GM23338 (cell line): ENCODE measurements at regions not wholly inside any gene's neighbourhood (a gene's known extent, or its start where the extent isn't known, plus 50 kb on each side); places are given as distances from the start of the nearest gene placed in this dataset.

Experiments used
- ATAC-seq: fragments of 200-7000 bp; cut with Tn5 transposase; 3 replicates; pipeline ENCODE4 v1.9.1; 2020
- DNase-seq: peaks from one replicate; pipeline ENCODE4 v3.0.0-alpha.2; 2015; ENCODE audit warnings: low spot score
- H2AFZ ChIP-seq: fragments of 200-600 bp; sonication (generic); 2 replicates; pipeline ENCODE4 v1.8.0; 2016; ENCODE audit warnings: antibody characterized with exemption, mild to moderate bottlenecking, moderate library complexity
- H3F3A ChIP-seq: fragments of 200-600 bp; sonication (generic); replicated peaks from 2 replicates; pipeline ENCODE4 v1.8.0; 2017; ENCODE audit warnings: antibody characterized with exemption, mixed run types, low read depth
- H3K27ac ChIP-seq: fragments of 200-600 bp; sonication (generic); 2 replicates; pipeline ENCODE4 v1.6.1; 2016; ENCODE audit warnings: low read depth
- H3K27me3 ChIP-seq: fragments of 200-600 bp; sonication (generic); 2 replicates; pipeline ENCODE4 v1.8.0; 2016; ENCODE audit warnings: mild to moderate bottlenecking, mixed run types, moderate library complexity; ENCODE audit not compliant: insufficient read depth
- H3K36me3 ChIP-seq: fragments of 200-600 bp; sonication (generic); 2 replicates; pipeline ENCODE4 v1.8.0; 2016; ENCODE audit warnings: mild to moderate bottlenecking; ENCODE audit not compliant: insufficient read depth
- H3K4me1 ChIP-seq: fragments of 200-600 bp; sonication (generic); 2 replicates; pipeline ENCODE4 v1.8.0; 2016; ENCODE audit warnings: mild to moderate bottlenecking, moderate library complexity; ENCODE audit not compliant: insufficient read depth
- H3K4me2 ChIP-seq: fragments of 200-600 bp; sonication (generic); 2 replicates; pipeline ENCODE4 v1.7.1; 2017; ENCODE audit warnings: mixed run types
- H3K4me3 ChIP-seq: fragments of 200-600 bp; sonication (generic); 2 replicates; pipeline ENCODE4 v1.6.1; 2016; ENCODE audit warnings: mixed run types
- H3K79me2 ChIP-seq: fragments of 200-600 bp; sonication (generic); replicated peaks from 2 replicates; pipeline ENCODE4 v1.8.0; 2017; ENCODE audit warnings: mild to moderate bottlenecking; ENCODE audit not compliant: insufficient read depth
- H3K9me2 ChIP-seq: fragments of 200-600 bp; sonication (generic); 2 replicates; pipeline ENCODE4 v1.8.0; 2017; ENCODE audit not compliant: insufficient read depth
- H4K20me1 ChIP-seq: fragments of 200-600 bp; sonication (generic); replicated peaks from 2 replicates; pipeline ENCODE4 v1.8.0; 2017; ENCODE audit warnings: mild to moderate bottlenecking; ENCODE audit not compliant: insufficient read depth
- H3K27ac Mint-ChIP-seq: 2 replicates; pipeline ENCODE4 v1.8.0; 2020; ENCODE audit warnings: inconsistent platforms, mild to moderate bottlenecking, moderate library complexity, mixed read lengths
- H3K27me3 Mint-ChIP-seq: 3 replicates; pipeline ENCODE4 v1.8.0; 2022; ENCODE audit warnings: low read depth, mild to moderate bottlenecking, moderate library complexity, mixed read lengths, inconsistent platforms; ENCODE audit not compliant: insufficient read depth, poor library complexity
- H3K36me3 Mint-ChIP-seq: 3 replicates; pipeline ENCODE4 v1.8.0; 2021; ENCODE audit warnings: low read depth, mild to moderate bottlenecking, inconsistent platforms, moderate library complexity, mixed read lengths
- H3K4me1 Mint-ChIP-seq: 3 replicates; pipeline ENCODE4 v1.8.0; 2020; ENCODE audit warnings: mild to moderate bottlenecking, inconsistent platforms, mixed read lengths
- H3K4me3 Mint-ChIP-seq: 3 replicates; pipeline ENCODE4 v1.8.0; 2021; ENCODE audit warnings: moderate library complexity, mild to moderate bottlenecking, inconsistent platforms, mixed read lengths
- H3K9me3 Mint-ChIP-seq: 3 replicates; pipeline ENCODE4 v1.8.0; 2020; ENCODE audit warnings: moderate library complexity, mild to moderate bottlenecking, inconsistent platforms, mixed read lengths
- EZH2 ChIP-seq: fragments of 200-600 bp; sonication (generic); IDR thresholded peaks from one replicate; pipeline ENCODE4 v1.8.0; 2017; ENCODE audit warnings: antibody characterized with exemption, mild to moderate bottlenecking, low read depth; ENCODE audit not compliant: unreplicated experiment
- EZH2phosphoT487 ChIP-seq: fragments of 200-600 bp; sonication (generic); IDR thresholded peaks from one replicate; pipeline ENCODE4 v1.8.1; 2018; ENCODE audit warnings: antibody characterized with exemption; ENCODE audit not compliant: unreplicated experiment
- JUNB ChIP-seq: IDR thresholded peaks from one replicate; pipeline ENCODE4 v1.6.1; 2016; ENCODE audit warnings: antibody characterized with exemption; ENCODE audit not compliant: unreplicated experiment
- NANOG ChIP-seq: IDR thresholded peaks from 2 replicates; pipeline ENCODE4 v1.6.1; 2016; ENCODE audit warnings: antibody characterized with exemption, borderline replicate concordance
- POLR2AphosphoS5 ChIP-seq: IDR thresholded peaks from 2 replicates; pipeline ENCODE4 v1.6.1; 2016; ENCODE audit warnings: antibody characterized with exemption, low read depth
- ZNF114 ChIP-seq: fragments of 250-450 bp; sonication (Bioruptor Pico); IDR thresholded peaks from 2 replicates; pipeline ENCODE4 v1.5.0; 2020; ENCODE audit warnings: mild to moderate bottlenecking, moderate library complexity
- ZNF331 ChIP-seq: fragments of 250-450 bp; sonication (Bioruptor Pico); IDR thresholded peaks from 2 replicates; pipeline ENCODE4 v1.5.0; 2020; ENCODE audit warnings: low read depth, mild to moderate bottlenecking, moderate library complexity
- TF ChIP-seq, protein P1 (sequence below), 2 experiments: fragments of 200-600 bp in 1 of 2; sonication (generic) in 1 of 2; conservative IDR thresholded peaks; 2 replicates each; pipeline versions ENCODE4 v1.5.1 to v1.6.1; 2016 to 2017; ENCODE audit warnings: antibody characterized with exemption in 2 of 2, low read depth in 2 of 2, mild to moderate bottlenecking in 2 of 2, moderate library complexity in 1 of 2
- TF ChIP-seq, protein P2 (sequence below): fragments of 250-450 bp; sonication (Bioruptor Pico); IDR thresholded peaks from 2 replicates; pipeline ENCODE4 v1.5.0; 2020; ENCODE audit warnings: mild to moderate bottlenecking, moderate library complexity

DNA sequence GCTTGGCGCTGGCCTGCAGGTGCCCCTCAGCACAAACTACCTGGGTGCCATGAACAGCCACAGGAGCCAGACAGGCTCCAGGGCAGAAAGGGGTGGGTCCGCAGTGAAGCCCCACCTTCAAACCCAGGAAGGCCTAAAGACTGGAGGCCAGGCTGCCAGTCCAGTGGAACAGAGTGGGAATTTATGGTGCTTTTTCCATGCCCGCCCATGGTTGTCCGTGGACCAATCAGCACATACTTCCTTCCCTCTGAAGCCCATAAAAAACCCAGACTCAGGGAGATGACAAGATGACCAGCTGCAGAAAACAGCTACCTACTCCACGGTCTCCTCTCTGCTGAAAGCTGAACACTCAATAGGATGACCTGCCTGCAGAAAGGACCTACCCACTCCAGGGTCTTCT, 275.4 kb upstream of the ADRA1B start (continued):
- TF ChIP-seq, protein P1, sequence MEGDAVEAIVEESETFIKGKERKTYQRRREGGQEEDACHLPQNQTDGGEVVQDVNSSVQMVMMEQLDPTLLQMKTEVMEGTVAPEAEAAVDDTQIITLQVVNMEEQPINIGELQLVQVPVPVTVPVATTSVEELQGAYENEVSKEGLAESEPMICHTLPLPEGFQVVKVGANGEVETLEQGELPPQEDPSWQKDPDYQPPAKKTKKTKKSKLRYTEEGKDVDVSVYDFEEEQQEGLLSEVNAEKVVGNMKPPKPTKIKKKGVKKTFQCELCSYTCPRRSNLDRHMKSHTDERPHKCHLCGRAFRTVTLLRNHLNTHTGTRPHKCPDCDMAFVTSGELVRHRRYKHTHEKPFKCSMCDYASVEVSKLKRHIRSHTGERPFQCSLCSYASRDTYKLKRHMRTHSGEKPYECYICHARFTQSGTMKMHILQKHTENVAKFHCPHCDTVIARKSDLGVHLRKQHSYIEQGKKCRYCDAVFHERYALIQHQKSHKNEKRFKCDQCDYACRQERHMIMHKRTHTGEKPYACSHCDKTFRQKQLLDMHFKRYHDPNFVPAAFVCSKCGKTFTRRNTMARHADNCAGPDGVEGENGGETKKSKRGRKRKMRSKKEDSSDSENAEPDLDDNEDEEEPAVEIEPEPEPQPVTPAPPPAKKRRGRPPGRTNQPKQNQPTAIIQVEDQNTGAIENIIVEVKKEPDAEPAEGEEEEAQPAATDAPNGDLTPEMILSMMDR (conservative IDR thresholded peaks at IDR 0.05; ENCODE audit: low read depth in 2 of 2) = no peak
- no peak for TF ChIP-seq EZH2phosphoT487
- TF ChIP-seq POLR2AphosphoS5 = no peak
- TF ChIP-seq NANOG = no peak
- no peak for TF ChIP-seq ZNF331 (CRISPR knock-in tag)
- TF ChIP-seq, protein P2, sequence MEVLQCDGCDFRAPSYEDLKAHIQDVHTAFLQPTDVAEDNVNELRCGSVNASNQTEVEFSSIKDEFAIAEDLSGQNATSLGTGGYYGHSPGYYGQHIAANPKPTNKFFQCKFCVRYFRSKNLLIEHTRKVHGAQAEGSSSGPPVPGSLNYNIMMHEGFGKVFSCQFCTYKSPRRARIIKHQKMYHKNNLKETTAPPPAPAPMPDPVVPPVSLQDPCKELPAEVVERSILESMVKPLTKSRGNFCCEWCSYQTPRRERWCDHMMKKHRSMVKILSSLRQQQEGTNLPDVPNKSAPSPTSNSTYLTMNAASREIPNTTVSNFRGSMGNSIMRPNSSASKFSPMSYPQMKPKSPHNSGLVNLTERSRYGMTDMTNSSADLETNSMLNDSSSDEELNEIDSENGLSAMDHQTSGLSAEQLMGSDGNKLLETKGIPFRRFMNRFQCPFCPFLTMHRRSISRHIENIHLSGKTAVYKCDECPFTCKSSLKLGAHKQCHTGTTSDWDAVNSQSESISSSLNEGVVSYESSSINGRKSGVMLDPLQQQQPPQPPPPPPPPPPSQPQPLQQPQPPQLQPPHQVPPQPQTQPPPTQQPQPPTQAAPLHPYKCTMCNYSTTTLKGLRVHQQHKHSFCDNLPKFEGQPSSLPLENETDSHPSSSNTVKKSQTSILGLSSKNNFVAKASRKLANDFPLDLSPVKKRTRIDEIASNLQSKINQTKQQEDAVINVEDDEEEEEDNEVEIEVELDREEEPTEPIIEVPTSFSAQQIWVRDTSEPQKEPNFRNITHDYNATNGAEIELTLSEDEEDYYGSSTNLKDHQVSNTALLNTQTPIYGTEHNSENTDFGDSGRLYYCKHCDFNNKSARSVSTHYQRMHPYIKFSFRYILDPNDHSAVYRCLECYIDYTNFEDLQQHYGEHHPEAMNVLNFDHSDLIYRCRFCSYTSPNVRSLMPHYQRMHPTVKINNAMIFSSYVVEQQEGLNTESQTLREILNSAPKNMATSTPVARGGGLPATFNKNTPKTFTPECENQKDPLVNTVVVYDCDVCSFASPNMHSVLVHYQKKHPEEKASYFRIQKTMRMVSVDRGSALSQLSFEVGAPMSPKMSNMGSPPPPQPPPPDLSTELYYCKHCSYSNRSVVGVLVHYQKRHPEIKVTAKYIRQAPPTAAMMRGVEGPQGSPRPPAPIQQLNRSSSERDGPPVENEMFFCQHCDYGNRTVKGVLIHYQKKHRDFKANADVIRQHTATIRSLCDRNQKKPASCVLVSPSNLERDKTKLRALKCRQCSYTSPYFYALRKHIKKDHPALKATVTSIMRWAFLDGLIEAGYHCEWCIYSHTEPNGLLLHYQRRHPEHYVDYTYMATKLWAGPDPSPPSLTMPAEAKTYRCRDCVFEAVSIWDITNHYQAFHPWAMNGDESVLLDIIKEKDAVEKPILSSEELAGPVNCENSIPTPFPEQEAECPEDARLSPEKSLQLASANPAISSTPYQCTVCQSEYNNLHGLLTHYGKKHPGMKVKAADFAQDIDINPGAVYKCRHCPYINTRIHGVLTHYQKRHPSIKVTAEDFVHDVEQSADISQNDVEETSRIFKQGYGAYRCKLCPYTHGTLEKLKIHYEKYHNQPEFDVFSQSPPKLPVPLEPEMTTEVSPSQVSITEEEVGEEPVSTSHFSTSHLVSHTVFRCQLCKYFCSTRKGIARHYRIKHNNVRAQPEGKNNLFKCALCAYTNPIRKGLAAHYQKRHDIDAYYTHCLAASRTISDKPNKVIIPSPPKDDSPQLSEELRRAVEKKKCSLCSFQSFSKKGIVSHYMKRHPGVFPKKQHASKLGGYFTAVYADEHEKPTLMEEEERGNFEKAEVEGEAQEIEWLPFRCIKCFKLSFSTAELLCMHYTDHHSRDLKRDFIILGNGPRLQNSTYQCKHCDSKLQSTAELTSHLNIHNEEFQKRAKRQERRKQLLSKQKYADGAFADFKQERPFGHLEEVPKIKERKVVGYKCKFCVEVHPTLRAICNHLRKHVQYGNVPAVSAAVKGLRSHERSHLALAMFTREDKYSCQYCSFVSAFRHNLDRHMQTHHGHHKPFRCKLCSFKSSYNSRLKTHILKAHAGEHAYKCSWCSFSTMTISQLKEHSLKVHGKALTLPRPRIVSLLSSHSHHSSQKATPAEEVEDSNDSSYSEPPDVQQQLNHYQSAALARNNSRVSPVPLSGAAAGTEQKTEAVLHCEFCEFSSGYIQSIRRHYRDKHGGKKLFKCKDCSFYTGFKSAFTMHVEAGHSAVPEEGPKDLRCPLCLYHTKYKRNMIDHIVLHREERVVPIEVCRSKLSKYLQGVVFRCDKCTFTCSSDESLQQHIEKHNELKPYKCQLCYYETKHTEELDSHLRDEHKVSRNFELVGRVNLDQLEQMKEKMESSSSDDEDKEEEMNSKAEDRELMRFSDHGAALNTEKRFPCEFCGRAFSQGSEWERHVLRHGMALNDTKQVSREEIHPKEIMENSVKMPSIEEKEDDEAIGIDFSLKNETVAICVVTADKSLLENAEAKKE (CRISPR knock-in tag) = no peak

DNA sequence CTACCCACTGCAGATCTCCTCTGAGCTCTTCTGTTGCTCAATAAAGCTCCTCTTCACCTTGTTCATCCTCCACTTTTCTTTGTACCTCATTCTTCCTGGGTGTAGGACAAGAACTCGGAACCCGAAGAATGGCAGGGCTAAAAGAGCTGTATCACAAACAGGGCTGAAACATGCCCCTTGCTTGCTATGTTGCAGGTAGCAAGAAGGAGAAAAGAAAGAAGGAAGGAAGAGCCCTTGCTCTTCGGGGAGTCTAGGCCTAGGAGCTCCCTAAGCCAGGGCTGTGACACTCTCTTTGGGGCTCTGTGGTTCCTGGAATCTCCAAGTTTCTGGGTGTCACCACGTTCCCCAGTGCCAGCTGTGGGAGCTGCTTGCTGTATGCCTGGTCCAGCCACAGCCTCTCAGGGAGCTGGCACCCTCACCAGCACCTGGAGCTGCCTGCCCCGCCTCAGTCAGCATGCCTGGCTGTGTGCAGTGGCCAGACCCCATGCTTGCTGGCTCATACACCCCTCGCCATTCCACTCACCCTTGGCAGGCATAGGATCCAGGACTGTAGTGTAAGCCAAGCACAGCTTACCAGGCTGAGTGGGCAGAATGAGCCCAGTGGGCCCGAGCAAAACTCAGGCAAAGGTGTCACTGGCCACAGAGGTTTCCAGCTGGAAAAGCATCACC, 274.8 kb upstream of the ADRA1B start:
- H3K4me1 ChIP-seq = peaks cover 7% of the 10 kb centered on the region
- H4K20me1 ChIP-seq = no peaks in the 10 kb centered on the region
- no peaks in the 10 kb centered on the region for H3K36me3 Mint-ChIP-seq
- ATAC-seq = no peak
- H3K9me2 ChIP-seq = no peaks in the 10 kb centered on the region
- H3K4me2 ChIP-seq = no peak overlapping the region
- no peaks in the 10 kb centered on the region for H3K9me3 Mint-ChIP-seq
- H3K79me2 ChIP-seq = no peaks in the 10 kb centered on the region
- H3K4me3 ChIP-seq = no peak overlapping the region
- no peak for DNase-seq
- no peak overlapping the region for H3K27ac ChIP-seq
- peaks cover 6% of the 10 kb centered on the region for H3K4me1 Mint-ChIP-seq
- H3F3A ChIP-seq = no peaks in the 10 kb centered on the region
- H2AFZ ChIP-seq = no peak overlapping the region
- H3K27ac Mint-ChIP-seq = no peak overlapping the region
- no peak overlapping the region for H3K4me3 Mint-ChIP-seq
- H3K27me3 Mint-ChIP-seq = peaks cover 2% of the 10 kb centered on the region
- no peaks in the 10 kb centered on the region for H3K36me3 ChIP-seq
- TF ChIP-seq POLR2AphosphoS5 (no peak), ZNF114 (CRISPR knock-in tag) (no peak), EZH2 (no peak), JUNB (no peak)
- no peaks in the 10 kb centered on the region for H3K27me3 ChIP-seq
